ENCODE measurements at regions not wholly inside any gene's neighbourhood (a gene's known extent, or its start where the extent isn't known, plus 50 kb on each side); places are given as distances from the start of the nearest gene placed in this dataset.
"Not testable (repeated sequence)": the region's sequence is repeated elsewhere in the genome, so short reads cannot be mapped to it uniquely, and the experiment has no call there.

DNA sequence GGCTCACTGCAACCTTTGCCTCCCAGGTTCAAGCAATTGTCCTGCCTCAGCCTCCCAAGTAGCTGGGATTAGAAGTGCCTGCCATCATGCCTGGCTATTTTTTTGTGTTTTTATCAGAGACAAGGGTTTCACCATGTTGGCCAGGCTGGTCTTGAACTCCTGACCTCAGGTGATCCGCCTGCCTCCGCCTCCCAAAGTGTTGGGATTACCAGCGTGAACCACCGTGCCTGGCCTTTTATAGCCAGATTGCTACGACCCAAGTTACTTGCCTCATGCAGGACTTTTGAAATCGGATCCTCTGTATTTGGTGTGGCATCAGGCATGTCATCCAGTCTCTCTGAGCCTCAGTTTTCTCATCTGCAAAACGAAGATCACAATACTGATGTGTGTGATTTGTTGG, 115.9 kb upstream of the MYCN start:
- TF ChIP-seq, protein P1, sequence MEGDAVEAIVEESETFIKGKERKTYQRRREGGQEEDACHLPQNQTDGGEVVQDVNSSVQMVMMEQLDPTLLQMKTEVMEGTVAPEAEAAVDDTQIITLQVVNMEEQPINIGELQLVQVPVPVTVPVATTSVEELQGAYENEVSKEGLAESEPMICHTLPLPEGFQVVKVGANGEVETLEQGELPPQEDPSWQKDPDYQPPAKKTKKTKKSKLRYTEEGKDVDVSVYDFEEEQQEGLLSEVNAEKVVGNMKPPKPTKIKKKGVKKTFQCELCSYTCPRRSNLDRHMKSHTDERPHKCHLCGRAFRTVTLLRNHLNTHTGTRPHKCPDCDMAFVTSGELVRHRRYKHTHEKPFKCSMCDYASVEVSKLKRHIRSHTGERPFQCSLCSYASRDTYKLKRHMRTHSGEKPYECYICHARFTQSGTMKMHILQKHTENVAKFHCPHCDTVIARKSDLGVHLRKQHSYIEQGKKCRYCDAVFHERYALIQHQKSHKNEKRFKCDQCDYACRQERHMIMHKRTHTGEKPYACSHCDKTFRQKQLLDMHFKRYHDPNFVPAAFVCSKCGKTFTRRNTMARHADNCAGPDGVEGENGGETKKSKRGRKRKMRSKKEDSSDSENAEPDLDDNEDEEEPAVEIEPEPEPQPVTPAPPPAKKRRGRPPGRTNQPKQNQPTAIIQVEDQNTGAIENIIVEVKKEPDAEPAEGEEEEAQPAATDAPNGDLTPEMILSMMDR (tag by site-specific recombination; IDR thresholded peaks at IDR 0.05), result not testable (repeated sequence)
- TF ChIP-seq ZFP37 (tag by site-specific recombination; IDR thresholded peaks at IDR 0.05); YY1 (tag by site-specific recombination; IDR thresholded peaks at IDR 0.05); HOXD13 (CRISPR knock-in tag; IDR thresholded peaks at IDR 0.05; ENCODE audit: borderline replicate concordance); ZNF549 (tag by site-specific recombination; IDR thresholded peaks at IDR 0.05); TRIM28 (IDR thresholded peaks at IDR 0.05; ENCODE audit: borderline replicate concordance, low read length); ZNF146 (tag by site-specific recombination; IDR thresholded peaks at IDR 0.05); BCL11A (tag by site-specific recombination; IDR thresholded peaks at IDR 0.05; ENCODE audit: low read depth); SP2 (tag by site-specific recombination; IDR thresholded peaks at IDR 0.05); ZNF785 (tag by site-specific recombination; IDR thresholded peaks at IDR 0.05); ZNF335 (tag by site-specific recombination; conservative IDR thresholded peaks at IDR 0.05); MYNN (tag by site-specific recombination; IDR thresholded peaks at IDR 0.05; ENCODE audit: borderline replicate concordance): not testable (repeated sequence)
- TF ChIP-seq, protein P2, sequence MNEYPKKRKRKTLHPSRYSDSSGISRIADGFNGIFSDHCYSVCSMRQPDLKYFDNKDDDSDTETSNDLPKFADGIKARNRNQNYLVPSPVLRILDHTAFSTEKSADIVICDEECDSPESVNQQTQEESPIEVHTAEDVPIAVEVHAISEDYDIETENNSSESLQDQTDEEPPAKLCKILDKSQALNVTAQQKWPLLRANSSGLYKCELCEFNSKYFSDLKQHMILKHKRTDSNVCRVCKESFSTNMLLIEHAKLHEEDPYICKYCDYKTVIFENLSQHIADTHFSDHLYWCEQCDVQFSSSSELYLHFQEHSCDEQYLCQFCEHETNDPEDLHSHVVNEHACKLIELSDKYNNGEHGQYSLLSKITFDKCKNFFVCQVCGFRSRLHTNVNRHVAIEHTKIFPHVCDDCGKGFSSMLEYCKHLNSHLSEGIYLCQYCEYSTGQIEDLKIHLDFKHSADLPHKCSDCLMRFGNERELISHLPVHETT (tag by site-specific recombination; IDR thresholded peaks at IDR 0.05), result not testable (repeated sequence)
- TF ChIP-seq, protein P3, sequence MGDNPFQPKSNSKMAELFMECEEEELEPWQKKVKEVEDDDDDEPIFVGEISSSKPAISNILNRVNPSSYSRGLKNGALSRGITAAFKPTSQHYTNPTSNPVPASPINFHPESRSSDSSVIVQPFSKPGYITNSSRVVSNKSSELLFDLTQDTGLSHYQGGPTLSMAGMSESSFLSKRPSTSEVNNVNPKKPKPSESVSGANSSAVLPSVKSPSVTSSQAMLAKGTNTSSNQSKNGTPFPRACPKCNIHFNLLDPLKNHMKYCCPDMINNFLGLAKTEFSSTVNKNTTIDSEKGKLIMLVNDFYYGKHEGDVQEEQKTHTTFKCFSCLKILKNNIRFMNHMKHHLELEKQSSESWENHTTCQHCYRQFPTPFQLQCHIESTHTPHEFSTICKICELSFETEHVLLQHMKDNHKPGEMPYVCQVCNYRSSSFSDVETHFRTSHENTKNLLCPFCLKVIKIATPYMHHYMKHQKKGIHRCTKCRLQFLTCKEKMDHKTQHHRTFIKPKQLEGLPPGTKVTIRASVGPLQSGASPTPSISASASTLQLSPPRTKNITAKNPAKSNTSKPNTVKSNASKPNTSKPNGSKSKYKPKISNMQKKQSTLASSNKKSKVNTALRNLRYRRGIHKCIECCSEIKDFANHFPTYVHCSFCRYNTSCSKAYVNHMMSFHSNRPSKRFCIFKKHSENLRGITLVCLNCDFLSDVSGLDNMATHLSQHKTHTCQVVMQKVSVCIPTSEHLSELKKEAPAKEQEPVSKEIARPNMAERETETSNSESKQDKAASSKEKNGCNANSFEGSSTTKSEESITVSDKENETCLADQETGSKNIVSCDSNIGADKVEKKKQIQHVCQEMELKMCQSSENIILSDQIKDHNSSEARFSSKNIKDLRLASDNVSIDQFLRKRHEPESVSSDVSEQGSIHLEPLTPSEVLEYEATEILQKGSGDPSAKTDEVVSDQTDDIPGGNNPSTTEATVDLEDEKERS (tag by site-specific recombination; IDR thresholded peaks at IDR 0.05), result not testable (repeated sequence)
